ENCODE measurements at regions not wholly inside any gene's neighbourhood (a gene's known extent, or its start where the extent isn't known, plus 50 kb on each side); places are given as distances from the start of the nearest gene placed in this dataset.
A peak's percentile ranks its signal among the peaks of the same experiment; 100 is the strongest.

- no peak for TF ChIP-seq ZBTB7A (IDR thresholded peaks at IDR 0.05; ENCODE audit: low read depth)
These were observed 202.4 kb downstream of the IDS start for GRCh38 chrX:149302705-149303104.

GRCh38 chrX:149298111-149298510 is 207.0 kb downstream of the IDS start:
- TF ChIP-seq REST (IDR thresholded peaks at IDR 0.05; ENCODE audit: low read depth): no peak
- TF ChIP-seq MAX (IDR thresholded peaks at IDR 0.05): no peak
- no peak for TF ChIP-seq RAD21 (IDR thresholded peaks at IDR 0.05; ENCODE audit: low read depth)
- TF ChIP-seq FOXM1 (IDR thresholded peaks at IDR 0.05; ENCODE audit: borderline replicate concordance, low read depth): no peak
- no peak for TF ChIP-seq YY1 (IDR thresholded peaks at IDR 0.05; ENCODE audit: low read depth)
- no peak for TF ChIP-seq TEAD4 (IDR thresholded peaks at IDR 0.05)
- no peak for TF ChIP-seq TAF1 (IDR thresholded peaks at IDR 0.05; ENCODE audit: low read depth)
- TF ChIP-seq NFIC (IDR thresholded peaks at IDR 0.05): no peak
- no peak for TF ChIP-seq CEBPB (IDR thresholded peaks at IDR 0.05)
- no peak for TF ChIP-seq ZBTB7A (IDR thresholded peaks at IDR 0.05; ENCODE audit: low read depth)
- TF ChIP-seq EGR1 (IDR thresholded peaks at IDR 0.05): no peak
- TF ChIP-seq TCF12 (IDR thresholded peaks at IDR 0.05; ENCODE audit: low read depth): no peak
- no peak for TF ChIP-seq EP300 (IDR thresholded peaks at IDR 0.05; ENCODE audit: borderline replicate concordance)
- TF ChIP-seq USF1 (IDR thresholded peaks at IDR 0.05): no peak
- TF ChIP-seq CREB1 (IDR thresholded peaks at IDR 0.05; ENCODE audit: low read depth): no peak

- TF ChIP-seq NFIC (IDR thresholded peaks at IDR 0.05) (no peak), TCF12 (IDR thresholded peaks at IDR 0.05; ENCODE audit: low read depth) (no peak), EP300 (IDR thresholded peaks at IDR 0.05; ENCODE audit: borderline replicate concordance) (no peak), FOXM1 (IDR thresholded peaks at IDR 0.05; ENCODE audit: borderline replicate concordance, low read depth) (no peak), CEBPB (IDR thresholded peaks at IDR 0.05) (no peak), CREB1 (IDR thresholded peaks at IDR 0.05; ENCODE audit: low read depth) (no peak), MAX (IDR thresholded peaks at IDR 0.05) (no peak), EGR1 (IDR thresholded peaks at IDR 0.05) (no peak), YY1 (IDR thresholded peaks at IDR 0.05; ENCODE audit: low read depth) (no peak), REST (IDR thresholded peaks at IDR 0.05; ENCODE audit: low read depth) (no peak), RAD21 (IDR thresholded peaks at IDR 0.05; ENCODE audit: low read depth) (no peak), TAF1 (IDR thresholded peaks at IDR 0.05; ENCODE audit: low read depth) (no peak), TEAD4 (IDR thresholded peaks at IDR 0.05) (no peak), ZBTB7A (IDR thresholded peaks at IDR 0.05; ENCODE audit: low read depth) (no peak), USF1 (IDR thresholded peaks at IDR 0.05) (no peak)
These were observed 209.0 kb downstream of the IDS start for GRCh38 chrX:149296092-149296491.

GRCh38 chrX:149286940-149287349 is 218.2 kb downstream of the IDS start:
- TF ChIP-seq RAD21 (IDR thresholded peaks at IDR 0.05; ENCODE audit: low read depth) (peak; percentile 62), TAF1 (IDR thresholded peaks at IDR 0.05; ENCODE audit: low read depth) (no peak)

- no peak for TF ChIP-seq NFIC (IDR thresholded peaks at IDR 0.05)
- TF ChIP-seq TAF1 (IDR thresholded peaks at IDR 0.05; ENCODE audit: low read depth): no peak
- TF ChIP-seq REST (IDR thresholded peaks at IDR 0.05; ENCODE audit: low read depth): no peak
- no peak for TF ChIP-seq TCF12 (IDR thresholded peaks at IDR 0.05; ENCODE audit: low read depth)
- TF ChIP-seq FOXM1 (IDR thresholded peaks at IDR 0.05; ENCODE audit: borderline replicate concordance, low read depth): no peak
- TF ChIP-seq EP300 (IDR thresholded peaks at IDR 0.05; ENCODE audit: borderline replicate concordance): no peak
- TF ChIP-seq ZBTB7A (IDR thresholded peaks at IDR 0.05; ENCODE audit: low read depth): no peak
- TF ChIP-seq CEBPB (IDR thresholded peaks at IDR 0.05): no peak
- no peak for TF ChIP-seq YY1 (IDR thresholded peaks at IDR 0.05; ENCODE audit: low read depth)
- TF ChIP-seq RAD21 (IDR thresholded peaks at IDR 0.05; ENCODE audit: low read depth): no peak
- TF ChIP-seq CREB1 (IDR thresholded peaks at IDR 0.05; ENCODE audit: low read depth): no peak
- no peak for TF ChIP-seq EGR1 (IDR thresholded peaks at IDR 0.05)
These were observed 220.5 kb downstream of the IDS start for GRCh38 chrX:149284616-149285015.

All from Ishikawa (cell line).